Kidney (tissue), 13 donors: ENCODE measurements at regions not wholly inside any gene's neighbourhood (a gene's known extent, or its start where the extent isn't known, plus 50 kb on each side); places are given as distances from the start of the nearest gene placed in this dataset.

Experiments used
- DNase-seq, 5 donors: peaks; one replicate each; pipeline ENCODE4 v3.0.0-alpha.2; 2013 to 2020
- FAIRE-seq: peaks from 2 replicates; lab custom pipeline; 2012; peaks lifted over from hg19 to GRCh38; lab: Jason Lieb, UNC
- H3K27ac ChIP-seq, 2 donors: one replicate each; pipeline ENCODE4 v1.7.0; 2013; ENCODE audit warnings: low read depth in 2 of 2, low read length in 2 of 2, inconsistent platforms in 1 of 2
- H3K27me3 ChIP-seq: one replicate; pipeline ENCODE4 v1.7.1; 2013; ENCODE audit warnings: low read length, inconsistent platforms; ENCODE audit not compliant: control insufficient read depth, insufficient read depth
- H3K36me3 ChIP-seq, 3 donors: one replicate each; pipeline versions ENCODE4 v1.7.0 to v1.7.1; 2013; ENCODE audit warnings: low read length in 3 of 3, control low read depth in 1 of 3, inconsistent platforms in 1 of 3; ENCODE audit not compliant: insufficient read depth in 3 of 3, control insufficient read depth in 2 of 3
- H3K4me1 ChIP-seq, 3 donors: one replicate each; pipeline versions ENCODE4 v1.7.0 to v1.7.1; 2013; ENCODE audit warnings: low read length in 3 of 3, inconsistent platforms in 1 of 3, low read depth in 1 of 3; ENCODE audit not compliant: control insufficient read depth in 2 of 3, insufficient read depth in 2 of 3
- H3K4me3 ChIP-seq, 3 donors: one replicate each; pipeline versions ENCODE4 v1.7.0 to v1.8.1; 2013; ENCODE audit warnings: low read length in 3 of 3, control low read depth in 1 of 3, inconsistent platforms in 1 of 3
- H3K9ac ChIP-seq, 3 donors: one replicate each; pipeline versions ENCODE4 v1.7.0 to v1.7.1; 2013; ENCODE audit warnings: low read length in 3 of 3, control low read depth in 1 of 3, inconsistent platforms in 1 of 3
- H3K9me3 ChIP-seq, 3 donors: one replicate each; pipeline versions ENCODE4 v1.7.0 to v1.7.1; 2013; ENCODE audit warnings: low read length in 3 of 3, control low read depth in 1 of 3, inconsistent platforms in 1 of 3; ENCODE audit not compliant: control insufficient read depth in 2 of 3, insufficient read depth in 1 of 3
- CTCF ChIP-seq: IDR thresholded peaks from 3 replicates; pipeline ENCODE4 v1.5.1; 2012; ENCODE audit warnings: mild to moderate bottlenecking, moderate library complexity, borderline replicate concordance; ENCODE audit not compliant: insufficient read depth; ENCODE audit errors: extremely low read depth
- intact Hi-C: fragments of 100-400 bp; cut with DNase I; formaldehyde crosslinking; loops from one replicate; pipeline ENCODE4 v1.11.1; 2022
- donor health status: control.
- donor health status: control.
- donor health status: control.
- donor health status: control.
- donor health status: control.
- donor health status: DM: yes; HTN: yes; CAD: no.
- donor health status: Normal renal cell carcinoma (clear cell type).

- Histone ChIP-seq H3K9ac (no peak overlapping the region), H3K27ac (no peak overlapping the region), H3K4me1 (no peaks in the 10 kb centered on the region), H3K36me3 (no peaks in the 10 kb centered on the region), H3K27me3 (no peaks in the 10 kb centered on the region), H3K9me3 (no peaks in the 10 kb centered on the region), H3K4me3 (no peak overlapping the region)
- TF ChIP-seq CTCF, result no peak
- no peak for FAIRE-seq
- intact Hi-C loops, result no loop called here
- DNase-seq, result no peak
These were observed 193.4 kb upstream of the PACRGL start for GRCh38 chr4:20506827-20507226.

GRCh38 chr4:20509315-20509714 is 190.9 kb upstream of the PACRGL start:
- DNase-seq (no peak), FAIRE-seq (no peak)
- Histone ChIP-seq H3K9ac (no peak overlapping the region), H3K4me3 (no peak overlapping the region), H3K9me3 (no peaks in the 10 kb centered on the region), H3K27ac (no peak overlapping the region), H3K27me3 (no peaks in the 10 kb centered on the region), H3K36me3 (no peaks in the 10 kb centered on the region), H3K4me1 (no peaks in the 10 kb centered on the region)
- TF ChIP-seq CTCF, result no peak
- intact Hi-C loops, result no loop called here

GRCh38 chr4:20512033-20512792 is 188.0 kb upstream of the PACRGL start:
- H3K36me3 ChIP-seq, result no peaks in the 10 kb centered on the region
- H3K27me3 ChIP-seq, result no peaks in the 10 kb centered on the region
- no peaks in the 10 kb centered on the region for H3K9me3 ChIP-seq
- no peak overlapping the region for H3K27ac ChIP-seq
- H3K9ac ChIP-seq, result no peak overlapping the region
- DNase-seq, result peak in 1 of 5 donors; percentile 7
- no peaks in the 10 kb centered on the region for H3K4me1 ChIP-seq
- H3K4me3 ChIP-seq, result no peak overlapping the region
- intact Hi-C loops, result no loop called here
- FAIRE-seq, result no peak
- no peak for TF ChIP-seq CTCF
